HG02870 (cell line): ENCODE measurements at regions not wholly inside any gene's neighbourhood (a gene's known extent, or its start where the extent isn't known, plus 50 kb on each side); places are given as distances from the start of the nearest gene placed in this dataset.
"Not testable (repeated sequence)": the region's sequence is repeated elsewhere in the genome, so short reads cannot be mapped to it uniquely, and the experiment has no call there.

Experiments
- ATAC-seq: cut with Tn5 transposase; IDR thresholded peaks from one replicate; pipeline ENCODE4 v1.9.1; 2021; ENCODE audit warnings: mild to moderate bottlenecking, moderate library complexity; ENCODE audit not compliant: unreplicated experiment

GRCh38 chr5:116750631-116751580 is 176.3 kb upstream of the SEMA6A start:
- ATAC-seq, result no peak

DNA sequence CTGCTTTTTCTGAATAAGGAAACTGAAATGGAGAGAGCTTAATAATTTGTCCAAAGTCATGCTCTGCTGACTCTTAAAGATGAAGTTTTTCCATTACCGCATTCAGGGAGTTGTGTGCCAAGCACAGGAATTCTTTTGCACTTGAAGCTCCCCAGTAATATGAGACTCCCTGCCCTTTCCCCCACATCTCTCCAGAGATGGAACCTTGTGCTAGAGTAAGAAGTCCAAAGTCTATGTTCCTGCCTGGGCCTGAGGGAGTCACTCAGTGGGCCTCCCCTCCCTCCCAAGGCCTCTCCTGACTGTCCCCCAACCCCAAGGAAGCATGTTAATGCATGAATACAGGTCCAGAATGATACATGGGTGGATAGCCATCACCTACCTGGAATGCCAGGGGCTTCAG is 173.3 kb upstream of the SEMA6A start:
- no peak for ATAC-seq

GRCh38 chr5:116746668-116747067 is 172.0 kb upstream of the SEMA6A start:
- ATAC-seq, result no peak

GRCh38 chr5:116740771-116741170 is 166.1 kb upstream of the SEMA6A start:
- no peak for ATAC-seq

DNA sequence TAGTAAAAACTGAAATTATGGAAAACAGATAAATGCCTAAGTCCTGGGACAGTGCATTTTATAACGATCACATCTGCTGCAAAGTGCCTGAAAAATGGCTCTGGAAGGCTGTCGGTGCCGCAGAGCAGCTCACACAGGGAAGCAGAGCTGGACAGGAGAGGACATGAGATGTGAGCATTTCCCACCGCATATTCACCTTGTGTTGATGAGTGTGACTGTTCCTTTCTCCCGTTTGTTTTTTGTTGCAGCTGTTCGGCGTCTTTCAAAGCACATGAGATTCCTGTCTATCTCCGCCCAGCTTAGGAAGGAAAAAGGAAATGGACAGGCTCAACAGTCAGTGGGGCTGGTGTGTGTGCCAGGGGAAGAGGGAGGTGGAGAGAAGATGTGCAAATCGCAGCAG is 164.9 kb upstream of the SEMA6A start:
- ATAC-seq, result no peak

- no peak for ATAC-seq
Measured at GRCh38 chr5:116738615-116739261, 164.1 kb upstream of the SEMA6A start.

DNA sequence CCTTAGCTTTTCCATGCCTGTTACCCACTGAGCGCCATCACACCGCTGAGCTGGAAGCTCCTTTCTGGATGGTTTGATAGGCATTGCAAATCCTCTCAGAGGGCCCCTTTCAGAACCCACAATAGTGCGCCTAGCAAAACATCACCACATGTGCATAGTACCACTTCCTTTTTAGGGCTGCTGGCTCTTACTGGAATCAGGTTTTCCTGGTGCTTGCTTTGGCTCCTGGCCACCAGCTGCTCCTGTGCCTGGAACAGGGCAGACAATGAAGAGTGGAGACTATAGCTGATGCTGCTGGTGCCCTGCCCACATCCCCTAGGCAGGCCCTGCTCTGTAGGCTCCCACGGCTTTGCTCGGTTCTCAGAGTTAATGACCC is 163.6 kb upstream of the SEMA6A start:
- ATAC-seq, result no peak

- ATAC-seq, result no peak
Measured at GRCh38 chr5:116736671-116737070, 162.0 kb upstream of the SEMA6A start.

DNA sequence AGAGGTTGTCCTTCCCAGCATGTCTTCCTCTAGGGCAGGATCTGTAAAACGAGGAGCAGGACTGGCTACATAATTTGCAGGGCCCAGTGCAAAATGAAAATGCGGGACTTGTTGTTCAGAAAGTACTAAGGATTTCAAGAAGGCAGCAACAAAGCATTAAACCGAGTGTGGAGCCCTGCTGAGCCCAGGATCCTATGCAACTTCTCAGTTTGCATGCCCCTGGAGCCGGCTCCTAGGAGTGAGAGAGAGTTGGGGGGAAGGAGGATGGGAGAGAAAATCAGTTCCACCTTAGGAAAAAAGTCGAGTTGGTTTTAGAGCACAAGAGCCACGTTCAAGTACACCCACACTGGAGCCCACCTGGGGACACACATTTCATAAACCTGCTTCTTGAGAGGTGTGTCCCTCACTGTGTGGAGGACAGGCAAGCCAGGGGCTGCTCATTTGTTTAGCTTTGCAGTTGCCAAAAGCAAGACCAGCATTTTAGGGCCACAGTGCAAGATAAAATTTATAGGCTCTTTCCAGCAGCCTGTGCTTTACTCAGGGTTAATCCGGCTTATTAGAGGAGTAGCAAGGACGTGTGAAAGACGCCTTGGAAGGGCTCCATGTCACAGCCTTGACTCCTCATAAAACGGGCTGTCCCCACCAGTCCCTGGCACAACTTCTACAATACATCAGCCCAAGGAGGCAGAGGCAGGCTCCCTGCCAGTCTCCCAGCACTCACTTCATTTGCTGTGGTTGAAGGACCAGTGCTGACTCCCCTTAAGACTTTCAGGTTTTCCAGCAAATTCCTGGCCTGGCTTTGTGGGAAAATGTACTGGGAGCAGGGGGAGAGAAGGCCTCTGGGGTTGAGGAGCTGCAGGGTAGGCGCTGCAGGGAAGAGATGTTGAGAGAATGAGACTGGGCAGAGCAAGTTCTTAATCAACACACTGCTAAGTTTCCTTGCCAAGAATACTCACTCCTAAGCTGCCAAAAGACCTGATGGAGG is 159.7 kb upstream of the SEMA6A start:
- ATAC-seq, result no peak

GRCh38 chr5:116732591-116732990 is 158.0 kb upstream of the SEMA6A start:
- ATAC-seq, result no peak

GRCh38 chr5:116731432-116731831 is 156.8 kb upstream of the SEMA6A start:
- ATAC-seq, result no peak

DNA sequence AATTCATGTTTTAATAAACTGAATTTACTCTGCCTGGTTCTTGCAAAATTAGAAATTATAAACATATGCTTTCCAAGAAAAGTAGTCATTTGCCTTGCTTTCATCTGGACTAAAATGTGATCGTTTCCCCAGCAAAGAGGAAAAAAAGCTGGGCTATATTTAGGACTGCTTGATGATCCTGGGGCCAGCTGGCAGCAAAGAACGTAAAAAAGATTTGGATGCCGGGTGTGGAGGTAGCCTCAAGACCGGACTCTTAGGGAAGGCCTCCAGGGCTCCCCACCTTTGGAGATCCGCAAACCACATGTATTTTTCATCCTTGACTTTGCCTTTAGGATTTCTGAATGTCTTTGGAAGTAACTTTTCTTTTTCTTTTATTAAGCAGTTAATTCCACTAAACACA is 156.1 kb upstream of the SEMA6A start:
- no peak for ATAC-seq

GRCh38 chr5:116730185-116730584 is 155.6 kb upstream of the SEMA6A start:
- ATAC-seq, result no peak

DNA sequence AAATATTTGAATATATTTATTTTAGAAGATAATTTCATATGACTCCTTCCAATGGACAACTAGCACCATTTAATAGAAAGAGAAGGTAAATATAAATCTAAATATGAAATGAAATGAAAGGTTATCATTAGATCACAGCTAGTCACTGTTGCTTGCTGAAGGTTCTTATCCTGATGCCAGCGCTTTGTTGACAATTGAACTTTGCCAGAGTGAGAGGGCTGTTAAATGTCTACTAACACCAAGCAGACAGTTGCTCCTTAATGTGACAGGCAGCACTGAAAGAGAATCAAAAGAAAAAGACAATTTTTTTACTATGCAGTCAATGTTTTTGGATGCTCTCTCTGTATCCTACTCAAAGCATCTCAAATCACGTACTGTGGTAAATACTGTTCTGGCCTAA is 152.6 kb upstream of the SEMA6A start:
- no peak for ATAC-seq

DNA sequence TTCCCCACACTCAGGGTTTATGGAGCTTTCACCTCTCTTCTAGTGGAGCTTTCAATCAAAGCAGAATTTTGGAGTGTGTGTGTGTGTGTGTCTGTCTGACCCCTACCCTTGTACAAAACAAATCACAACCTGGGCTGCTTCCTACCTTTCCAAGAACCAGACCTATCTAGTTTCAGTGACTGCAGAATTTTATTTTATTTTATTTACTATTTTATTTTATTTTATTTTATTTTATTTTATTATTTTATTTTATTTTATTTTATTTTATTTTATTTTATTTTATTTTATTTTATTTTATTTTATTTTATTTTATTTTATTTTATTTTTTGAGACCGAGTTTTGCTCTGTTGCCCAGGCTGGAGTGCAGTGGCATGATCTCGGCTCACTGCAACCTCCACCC is 151.6 kb upstream of the SEMA6A start:
- ATAC-seq, result not testable (repeated sequence)

DNA sequence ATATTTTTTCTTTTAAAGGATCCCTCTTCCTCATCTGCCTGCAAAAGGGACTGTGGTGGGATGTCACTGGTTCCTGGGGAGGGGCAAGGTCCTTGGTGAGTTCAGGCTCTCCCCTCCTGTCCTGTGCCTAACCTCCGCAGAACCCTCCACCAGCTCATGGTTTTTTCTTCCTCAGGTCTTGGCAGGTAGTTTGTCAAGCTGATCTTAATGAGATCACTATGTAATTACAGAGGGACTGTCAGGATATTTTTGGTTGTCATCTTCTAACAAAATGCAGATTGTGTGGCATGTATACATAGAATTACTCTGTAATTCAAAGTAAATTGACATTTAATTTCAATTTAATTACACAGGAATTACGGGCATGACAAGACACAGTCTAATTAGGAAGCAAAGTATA is 150.3 kb upstream of the SEMA6A start:
- ATAC-seq, result no peak

GRCh38 chr5:116722651-116723050 is 148.0 kb upstream of the SEMA6A start:
- no peak for ATAC-seq

DNA sequence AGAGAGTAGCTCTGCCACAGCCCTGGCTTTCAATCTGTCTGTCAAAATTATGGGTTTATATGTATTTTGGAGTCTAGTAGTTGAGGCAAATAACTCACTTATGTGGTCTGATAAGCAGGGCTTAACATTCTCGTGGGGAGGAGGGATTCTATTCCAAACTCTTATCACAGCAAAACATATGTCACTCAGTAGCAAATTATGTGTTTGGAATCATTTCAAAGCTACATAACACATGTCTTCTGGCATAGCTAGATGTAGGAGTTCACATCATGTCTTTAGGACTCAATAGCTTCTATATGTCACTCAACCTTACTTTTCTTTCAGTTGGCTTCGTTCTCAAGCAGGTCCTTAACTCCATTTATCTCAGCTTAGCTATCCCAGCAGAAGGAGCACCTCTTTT is 144.5 kb upstream of the SEMA6A start:
- no peak for ATAC-seq

- ATAC-seq, result no peak
Measured at GRCh38 chr5:116718317-116718716, 143.7 kb upstream of the SEMA6A start.

GRCh38 chr5:116709082-116709481 is 134.5 kb upstream of the SEMA6A start:
- no peak for ATAC-seq

DNA sequence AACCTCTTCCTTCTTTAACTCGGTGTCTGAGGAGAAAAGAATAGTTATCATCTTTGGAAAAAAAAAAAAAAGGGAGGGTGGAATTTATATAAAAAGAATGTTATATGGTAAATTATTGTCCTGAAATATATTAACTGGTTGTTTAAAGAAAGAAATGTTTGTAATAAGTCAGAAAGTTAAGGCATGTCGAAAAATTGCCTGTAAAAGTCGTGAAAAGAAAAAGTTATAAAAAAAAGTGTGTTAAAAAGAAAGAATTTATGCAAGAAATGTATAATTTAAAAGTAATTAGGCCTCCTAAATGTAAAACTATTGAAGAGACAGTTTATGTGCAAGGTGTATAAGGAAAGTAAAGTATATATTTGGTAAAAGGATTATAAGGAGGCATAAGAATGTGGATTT is 130.5 kb upstream of the SEMA6A start:
- not testable (repeated sequence) for ATAC-seq
